IPS DF 19.7 (cell line): ENCODE measurements at regions not wholly inside any gene's neighbourhood (a gene's known extent, or its start where the extent isn't known, plus 50 kb on each side); places are given as distances from the start of the nearest gene placed in this dataset.
"Not testable (repeated sequence)": the region's sequence is repeated elsewhere in the genome, so short reads cannot be mapped to it uniquely, and the experiment has no call there.

Source experiments
- DNase-seq: peaks from one replicate; pipeline ENCODE4 v3.0.0-alpha.2; 2013; ENCODE audit warnings: low read depth, low spot score

DNA sequence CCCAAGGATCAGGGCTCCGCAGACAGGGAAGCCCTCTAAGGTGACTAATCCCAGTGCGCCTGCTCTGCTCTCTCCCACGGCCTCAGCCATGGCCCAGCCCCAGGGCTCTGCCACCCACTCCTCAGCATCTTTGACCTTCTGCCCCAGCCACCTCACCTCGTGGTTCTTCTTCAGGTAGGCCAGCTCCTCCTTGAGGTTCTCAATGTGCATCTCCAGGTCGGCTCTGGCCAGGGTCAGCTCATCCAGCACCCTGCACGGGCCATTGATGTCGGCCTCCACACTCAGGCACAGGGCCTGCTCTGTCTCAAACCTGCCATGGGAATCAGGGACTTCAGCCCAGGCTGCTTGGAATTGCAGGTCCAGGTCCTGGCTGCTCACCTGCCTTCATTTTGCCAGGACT is 128.4 kb downstream of the TNFRSF13B start:
- DNase-seq, result not testable (repeated sequence)

DNA sequence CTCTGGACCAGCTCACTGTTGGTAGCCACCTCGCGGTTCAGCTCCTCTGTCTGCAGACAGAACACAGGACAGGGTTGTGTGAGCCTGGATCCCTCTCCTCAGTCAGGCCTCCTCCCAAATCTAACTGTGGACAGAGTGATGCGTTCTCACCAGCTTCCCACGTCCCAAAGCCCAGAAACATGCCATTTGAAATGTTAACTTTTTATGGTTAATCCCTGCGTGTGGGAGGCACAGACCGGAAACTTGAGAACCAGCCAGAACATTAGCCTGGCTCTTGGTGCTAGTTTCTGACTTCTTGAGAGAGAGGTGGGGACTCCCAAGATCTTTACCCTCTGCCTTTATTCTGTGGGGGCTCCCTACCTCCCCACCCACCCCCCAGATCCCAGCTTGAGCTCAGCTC is 129.6 kb downstream of the TNFRSF13B start:
- DNase-seq, result not testable (repeated sequence)

- DNase-seq, result not testable (repeated sequence)
Observed at GRCh38 chr17:16841896-16842295, 130.0 kb downstream of the TNFRSF13B start.

GRCh38 chr17:16840219-16840618 is 131.7 kb downstream of the TNFRSF13B start:
- not testable (repeated sequence) for DNase-seq

GRCh38 chr17:16839242-16840175 is 132.4 kb downstream of the TNFRSF13B start:
- DNase-seq, result not testable (repeated sequence)

- DNase-seq, result not testable (repeated sequence)
Observed at GRCh38 chr17:16838795-16839194, 133.1 kb downstream of the TNFRSF13B start.

DNA sequence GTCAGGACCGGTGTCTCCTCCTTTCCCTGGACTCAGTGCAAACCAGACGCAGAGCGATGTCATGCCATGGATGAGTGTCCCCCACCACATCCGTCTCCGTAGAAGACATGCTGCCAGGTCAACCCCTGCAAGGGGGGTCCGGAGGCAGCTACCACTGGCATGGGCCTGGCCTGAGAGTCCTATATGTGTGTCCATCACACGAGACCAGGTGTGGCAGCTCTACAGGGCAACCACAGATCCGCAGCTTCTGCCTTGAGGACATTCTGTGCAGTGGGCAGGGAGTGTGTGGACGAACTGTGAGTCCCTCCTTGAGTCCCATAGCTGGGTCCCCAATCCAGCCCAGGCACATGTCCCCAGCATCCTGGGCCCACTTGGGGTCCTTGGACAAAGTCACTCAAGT is 133.6 kb downstream of the TNFRSF13B start:
- not testable (repeated sequence) for DNase-seq

DNA sequence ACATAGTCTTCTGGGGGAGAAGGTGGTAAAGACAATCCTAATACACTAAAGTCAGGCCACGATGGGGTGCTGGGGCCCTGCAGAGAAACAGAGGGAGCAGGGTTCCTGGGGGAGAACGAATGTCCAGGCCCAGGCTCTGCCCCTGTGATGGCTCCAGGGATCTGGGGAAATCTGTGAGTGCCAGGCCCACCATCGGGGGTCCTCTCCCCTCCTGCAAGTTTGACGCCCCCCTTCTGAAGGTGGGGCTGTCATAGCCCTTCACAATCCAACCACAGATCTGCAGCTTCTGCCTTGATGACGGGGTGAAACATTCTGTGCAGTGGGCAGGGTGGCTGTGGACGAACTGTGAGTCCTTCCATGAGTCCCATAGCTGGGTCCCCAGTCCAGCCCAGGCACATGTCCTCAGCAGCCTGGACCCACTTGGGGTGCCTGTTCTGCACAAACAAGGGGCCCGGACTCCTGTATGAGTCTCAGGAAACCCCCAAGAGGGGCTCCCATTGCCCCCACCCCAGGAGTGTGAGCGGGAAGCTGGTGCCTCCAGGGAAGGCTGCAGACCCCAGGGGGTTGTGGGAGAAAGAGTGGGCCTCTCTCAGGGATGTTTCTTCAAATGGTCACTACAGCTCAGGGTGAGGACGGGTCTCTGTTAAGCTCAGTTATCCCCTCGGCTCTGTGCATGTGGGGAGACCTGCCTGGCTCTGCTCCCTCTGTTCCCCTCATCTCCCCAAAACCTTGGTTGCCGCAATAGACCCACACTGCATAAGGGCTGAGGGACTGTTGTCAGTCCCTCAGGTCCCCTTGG is 134.3 kb downstream of the TNFRSF13B start:
- not testable (repeated sequence) for DNase-seq

DNA sequence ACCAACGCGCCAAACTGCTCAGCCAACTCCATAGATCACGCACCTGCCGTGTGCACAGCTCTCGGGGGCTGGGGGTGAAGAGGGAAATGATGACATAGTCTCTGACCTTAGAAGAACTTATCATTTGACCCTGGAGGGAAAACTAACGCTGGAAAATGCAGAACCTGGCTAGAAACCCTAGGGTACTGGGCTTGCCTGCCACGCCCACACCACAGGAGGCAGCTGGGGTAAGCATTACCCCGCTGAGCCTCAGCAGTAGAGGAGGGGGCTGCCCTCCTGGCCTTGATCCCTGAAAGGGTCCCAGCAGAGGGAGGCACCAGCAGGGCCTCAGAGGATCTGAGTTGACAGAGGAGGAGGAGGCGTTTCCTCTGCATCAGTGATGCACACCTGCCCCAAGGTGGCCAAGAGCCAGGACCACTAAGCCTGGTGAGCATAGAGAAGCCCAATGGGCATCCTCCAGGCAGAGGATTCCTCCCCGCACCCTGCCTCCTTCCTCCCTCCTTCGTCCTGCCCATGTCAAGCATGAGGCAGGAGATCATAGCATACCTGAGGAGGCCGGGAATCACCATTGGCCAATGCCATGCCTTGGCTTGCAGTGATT is 135.5 kb downstream of the TNFRSF13B start:
- DNase-seq, result not testable (repeated sequence)

DNA sequence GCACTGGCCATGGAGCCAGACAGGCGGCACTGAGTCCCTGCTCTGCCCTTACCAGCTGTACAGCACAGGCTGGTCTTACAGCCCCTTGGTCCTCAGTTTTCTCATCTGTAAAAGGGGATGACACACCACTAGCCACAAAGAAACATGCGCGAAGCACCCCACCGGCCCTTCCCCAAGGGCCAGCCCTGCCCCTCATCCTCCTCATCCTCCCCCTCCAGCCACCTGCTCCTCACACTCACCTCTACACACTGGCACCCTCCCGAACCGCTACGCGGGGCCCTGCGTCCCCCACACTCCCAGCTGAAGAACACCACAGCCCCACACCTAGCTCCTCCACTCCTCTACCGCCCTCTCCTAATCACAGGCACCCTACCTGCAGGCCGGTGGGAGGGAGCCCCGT is 138.4 kb downstream of the TNFRSF13B start:
- not testable (repeated sequence) for DNase-seq

DNA sequence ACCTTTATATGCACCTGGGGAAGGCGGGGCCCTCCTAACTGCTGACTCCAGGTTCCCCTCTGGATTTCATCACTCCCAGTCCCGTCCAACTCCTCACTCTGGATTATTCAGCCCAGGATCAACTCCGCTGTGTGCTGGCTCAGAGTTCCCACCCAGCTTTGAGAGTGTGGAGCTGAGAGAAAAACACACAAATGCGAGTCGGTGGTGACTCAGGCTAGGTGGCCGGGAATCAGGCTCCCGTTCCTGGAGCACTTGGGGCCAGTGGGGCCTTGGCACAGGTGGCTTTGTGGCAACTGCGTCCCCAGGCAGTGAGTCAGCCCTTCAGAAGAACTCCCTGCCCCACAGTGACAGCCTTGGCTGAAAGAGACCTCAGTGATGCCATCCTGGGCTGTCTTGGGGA is 139.1 kb downstream of the TNFRSF13B start:
- not testable (repeated sequence) for DNase-seq

- DNase-seq, result not testable (repeated sequence)
Observed at GRCh38 chr17:16832206-16832605, 139.7 kb downstream of the TNFRSF13B start.

DNA sequence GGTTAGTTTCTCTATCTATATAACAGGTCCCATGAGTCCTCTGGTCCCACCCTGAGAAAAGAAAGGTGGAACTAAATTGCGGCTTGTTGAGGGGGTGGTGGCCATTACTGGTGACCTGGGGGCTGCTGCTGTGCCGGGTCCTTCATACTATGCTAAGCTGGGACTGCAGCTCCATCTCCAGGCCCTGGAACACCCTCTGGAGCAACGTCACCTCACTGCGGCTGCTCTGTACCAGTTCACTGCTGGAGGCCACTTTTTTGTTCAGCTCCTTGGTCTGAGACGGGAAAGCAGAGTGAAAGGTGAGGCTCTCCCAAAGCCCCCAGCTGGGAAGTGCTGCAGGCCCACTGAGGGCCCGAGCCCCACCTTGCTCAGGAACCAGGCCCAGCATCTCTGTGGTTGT is 140.7 kb downstream of the CCDC144A start:
- not testable (repeated sequence) for DNase-seq

DNA sequence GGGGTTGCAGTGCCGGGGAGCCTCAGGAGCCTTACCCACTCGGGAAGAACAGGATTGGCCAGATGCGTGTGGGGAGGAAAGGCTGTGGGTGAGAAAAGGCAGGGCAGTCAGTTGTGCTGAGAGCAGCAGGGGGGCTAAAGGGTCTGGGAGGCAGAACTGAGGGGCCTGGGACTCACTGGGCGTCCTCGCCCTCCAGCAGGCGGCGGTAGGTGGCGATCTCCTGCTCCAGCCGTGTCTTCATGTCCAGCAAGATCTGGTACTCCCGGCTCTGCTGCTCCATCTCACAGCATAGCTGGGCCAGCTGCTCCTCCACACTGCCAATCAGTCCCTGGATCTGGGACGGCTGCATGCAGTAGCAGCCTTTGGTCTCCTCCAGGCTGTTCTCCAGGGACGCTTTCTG is 140.2 kb downstream of the CCDC144A start:
- DNase-seq, result not testable (repeated sequence)
